HepG2 (cell line): ENCODE measurements at regions not wholly inside any gene's neighbourhood (a gene's known extent, or its start where the extent isn't known, plus 50 kb on each side); places are given as distances from the start of the nearest gene placed in this dataset.

Experiments
- HDAC2 ChIP-seq: sonication (generic); formaldehyde crosslinking; IDR thresholded peaks from 2 replicates; pipeline ENCODE4 v1.4.0; 2020; ENCODE audit warnings: missing genetic modification reagents
- HMG20A ChIP-seq: IDR thresholded peaks from 2 replicates; pipeline ENCODE4 v1.6.1; 2016; ENCODE audit warnings: borderline replicate concordance

GRCh38 chr4:117770269-117771102 is 263.8 kb upstream of the NDST3 start:
- no peak for TF ChIP-seq HMG20A (CRISPR knock-in tag)
- no peak for TF ChIP-seq HDAC2 (CRISPR knock-in tag)
